SH-SY5Y (cell line): ENCODE measurements at regions not wholly inside any gene's neighbourhood (a gene's known extent, or its start where the extent isn't known, plus 50 kb on each side); places are given as distances from the start of the nearest gene placed in this dataset.

Experiments used
- GATA2 ChIP-seq: IDR thresholded peaks from 2 replicates; pipeline ENCODE4 v1.6.1; 2011; ENCODE audit warnings: mild to moderate bottlenecking, low read depth, low read length
- GATA3 ChIP-seq: IDR thresholded peaks from 2 replicates; pipeline ENCODE4 v1.6.1; 2011; ENCODE audit warnings: low read depth, mild to moderate bottlenecking, low read length, moderate library complexity

- no peak for TF ChIP-seq GATA2
- TF ChIP-seq GATA3 = no peak
These were observed 398.2 kb upstream of the TPM1 start for GRCh38 chr15:62644216-62644888.

- TF ChIP-seq GATA3 (no peak), GATA2 (no peak)
These were observed 397.4 kb upstream of the TPM1 start for GRCh38 chr15:62644889-62645742.

GRCh38 chr15:62647202-62647842 is 395.2 kb upstream of the TPM1 start:
- TF ChIP-seq GATA2 = no peak

GRCh38 chr15:62647843-62648505 is 394.6 kb upstream of the TPM1 start:
- TF ChIP-seq GATA3 (no peak), GATA2 (no peak)

DNA sequence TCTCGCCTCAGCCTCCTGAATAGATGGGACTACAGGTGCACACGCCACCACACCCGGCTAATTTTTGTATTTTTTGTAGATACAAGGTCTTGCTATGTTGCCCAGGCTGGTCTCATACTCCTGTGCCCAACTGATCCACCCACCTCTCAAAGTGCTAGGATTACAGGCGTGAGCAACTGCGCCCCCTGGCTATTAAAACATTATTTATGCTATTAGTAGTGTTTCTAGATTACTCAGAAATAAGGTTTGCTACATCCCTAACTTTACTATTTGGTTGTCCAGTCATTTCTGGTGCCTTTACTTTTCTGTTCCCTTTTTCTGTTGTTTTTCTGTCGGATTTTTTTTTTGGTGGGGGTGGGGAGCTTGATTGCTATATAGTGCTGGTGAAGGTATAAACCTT is 393.6 kb upstream of the TPM1 start:
- TF ChIP-seq GATA3 (no peak), GATA2 (no peak)

GRCh38 chr15:62649793-62650420 is 392.6 kb upstream of the TPM1 start:
- no peak for TF ChIP-seq GATA2
- TF ChIP-seq GATA3 = no peak

GRCh38 chr15:62653122-62653521 is 389.4 kb upstream of the TPM1 start:
- no peak for TF ChIP-seq GATA2

DNA sequence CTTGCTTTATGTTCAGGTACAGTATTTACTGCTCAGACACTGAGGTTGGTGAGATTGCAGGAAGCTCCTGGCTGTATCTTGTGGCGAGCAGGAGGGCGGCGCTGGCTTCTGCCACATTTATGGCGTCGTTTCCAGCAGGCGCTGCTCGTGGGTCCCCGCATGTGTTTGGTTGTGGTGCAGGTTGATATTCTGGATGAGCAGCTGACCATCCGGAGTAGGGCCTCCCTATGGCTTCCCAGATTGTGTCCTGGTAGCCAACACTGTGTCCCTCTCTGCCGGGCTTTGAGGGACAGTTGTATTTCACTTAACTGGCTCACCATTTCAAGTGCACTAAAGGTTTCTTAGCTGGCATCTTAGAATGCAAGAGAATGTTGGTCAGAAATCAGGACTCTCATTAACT is 386.5 kb upstream of the TPM1 start:
- TF ChIP-seq GATA3 (no peak), GATA2 (no peak)

DNA sequence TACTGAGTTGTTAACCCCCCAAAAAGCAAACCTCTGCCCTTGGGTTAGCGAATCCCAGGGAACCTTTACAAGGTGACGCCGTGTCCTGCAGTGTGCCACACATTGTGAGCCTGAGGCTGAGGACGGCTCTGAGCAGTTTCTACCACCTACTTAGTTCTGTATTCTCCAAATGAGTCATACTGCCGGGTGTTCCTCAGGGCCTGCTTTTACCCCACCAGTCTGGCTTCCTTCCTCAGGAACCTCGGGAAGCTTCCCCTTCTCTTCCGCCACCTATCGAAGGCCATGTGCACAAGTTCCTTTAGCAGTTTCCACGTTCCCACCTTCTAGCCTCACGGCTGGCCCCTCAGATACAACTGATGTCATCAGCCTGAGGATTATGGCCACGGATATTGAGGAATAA is 384.0 kb upstream of the TPM1 start:
- TF ChIP-seq GATA3 (no peak), GATA2 (no peak)

DNA sequence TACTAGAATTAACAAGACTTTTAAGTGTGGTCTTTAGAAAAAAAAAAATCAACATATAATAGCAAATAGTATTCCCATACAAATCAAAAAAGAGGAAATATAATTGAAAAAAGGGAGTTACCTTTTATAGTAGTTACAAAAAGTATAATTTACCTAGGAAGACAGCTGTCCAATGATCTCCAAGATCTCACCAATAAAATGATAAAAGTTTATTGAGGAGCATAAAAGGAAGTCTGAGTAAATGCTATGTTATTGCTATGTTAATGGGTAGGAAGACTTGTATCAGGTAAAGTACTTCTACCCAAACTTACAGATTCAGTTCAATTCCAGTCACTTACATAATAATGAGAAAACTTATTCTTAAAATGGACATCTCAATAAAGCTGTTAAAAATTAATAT is 379.0 kb upstream of the TPM1 start:
- no peak for TF ChIP-seq GATA2
- TF ChIP-seq GATA3 = no peak

DNA sequence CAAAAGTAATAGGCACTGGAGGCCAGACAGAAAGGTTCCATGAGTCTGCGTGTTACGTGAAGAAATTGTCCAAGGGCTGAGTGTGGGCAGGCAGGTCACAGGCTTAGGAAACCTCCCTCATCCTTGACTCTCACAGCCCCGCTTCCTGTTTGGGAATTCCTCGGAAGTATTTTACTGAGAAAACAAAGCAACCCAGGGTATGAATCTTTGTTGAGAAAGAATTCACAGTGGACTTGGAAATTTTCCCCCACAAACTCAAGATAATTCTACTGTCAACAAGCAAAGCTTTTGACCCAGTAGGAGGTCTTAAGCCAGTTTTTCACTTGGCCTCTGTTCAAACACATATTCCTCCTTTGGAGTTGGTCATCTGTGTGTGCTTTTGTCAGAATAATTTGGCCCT is 377.1 kb upstream of the TPM1 start:
- no peak for TF ChIP-seq GATA2
- TF ChIP-seq GATA3 = no peak

GRCh38 chr15:62666046-62666445 is 376.5 kb upstream of the TPM1 start:
- TF ChIP-seq GATA3 (no peak), GATA2 (no peak)

DNA sequence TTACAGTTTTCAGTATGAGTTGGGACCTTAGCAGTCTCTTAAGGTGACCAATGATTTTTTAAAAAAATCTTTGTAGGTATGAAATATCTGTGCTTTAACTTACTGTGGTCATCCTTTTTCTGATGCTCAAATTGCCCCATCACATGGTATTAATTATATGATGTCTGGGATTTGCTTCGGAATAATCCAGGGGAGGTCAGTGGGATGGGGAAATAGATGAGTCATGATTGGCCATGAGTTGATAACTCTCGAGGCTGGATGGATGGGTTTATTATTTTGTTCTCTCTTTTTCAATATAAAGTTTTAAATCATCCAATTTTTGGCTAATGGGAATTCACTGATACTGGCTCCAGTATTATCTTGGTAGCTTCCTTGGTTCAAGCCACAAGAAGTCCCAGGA is 370.3 kb upstream of the TPM1 start:
- TF ChIP-seq GATA3 = no peak
- no peak for TF ChIP-seq GATA2

DNA sequence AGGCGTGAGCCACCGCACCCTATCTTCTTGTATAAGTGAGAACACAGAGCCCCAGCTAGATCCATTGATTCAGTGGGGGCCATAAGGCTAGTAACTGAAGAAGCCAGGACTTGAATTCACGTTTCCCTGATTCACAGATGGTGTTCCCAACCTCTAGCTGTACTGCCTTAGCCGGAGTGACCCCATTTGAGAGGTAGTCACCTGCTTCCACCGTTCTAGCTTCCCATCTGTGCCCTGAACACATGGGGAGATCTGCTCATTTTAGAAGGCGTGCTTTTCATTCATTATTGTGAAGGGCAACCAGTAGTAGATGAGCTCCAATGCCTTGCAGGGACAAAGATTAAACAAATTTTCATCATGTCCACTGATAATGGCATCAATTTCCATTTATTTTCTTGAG is 365.7 kb upstream of the TPM1 start:
- TF ChIP-seq GATA3 (no peak), GATA2 (no peak)
